ENCODE measurements at regions not wholly inside any gene's neighbourhood (a gene's known extent, or its start where the extent isn't known, plus 50 kb on each side); places are given as distances from the start of the nearest gene placed in this dataset.

- TF ChIP-seq CTCF (IDR thresholded peaks at IDR 0.05; ENCODE audit: insufficient read depth, low read depth, low read length): no peak
- TF ChIP-seq EZH2 (IDR thresholded peaks at IDR 0.05; ENCODE audit: insufficient read depth, low read length): no peak
Measured at GRCh38 chr4:3374667-3375066, 67.1 kb upstream of the HGFAC start.
